Erythroblast (primary cell): ENCODE measurements at regions not wholly inside any gene's neighbourhood (a gene's known extent, or its start where the extent isn't known, plus 50 kb on each side); places are given as distances from the start of the nearest gene placed in this dataset.

ENCODE experiments used
- DNase-seq, 2 experiments: peaks; one replicate each; lab custom pipeline; 2025; lab: John Stamatoyannopoulos, UW
- GATA1 ChIP-seq: IDR thresholded peaks from 2 replicates; pipeline ENCODE4 v1.6.1; 2011; ENCODE audit warnings: low read depth, mild to moderate bottlenecking, control low read depth, low read length, moderate library complexity
- POLR2A ChIP-seq: IDR thresholded peaks from 2 replicates; pipeline ENCODE4 v1.6.1; 2011; ENCODE audit warnings: mild to moderate bottlenecking, low read length

DNA sequence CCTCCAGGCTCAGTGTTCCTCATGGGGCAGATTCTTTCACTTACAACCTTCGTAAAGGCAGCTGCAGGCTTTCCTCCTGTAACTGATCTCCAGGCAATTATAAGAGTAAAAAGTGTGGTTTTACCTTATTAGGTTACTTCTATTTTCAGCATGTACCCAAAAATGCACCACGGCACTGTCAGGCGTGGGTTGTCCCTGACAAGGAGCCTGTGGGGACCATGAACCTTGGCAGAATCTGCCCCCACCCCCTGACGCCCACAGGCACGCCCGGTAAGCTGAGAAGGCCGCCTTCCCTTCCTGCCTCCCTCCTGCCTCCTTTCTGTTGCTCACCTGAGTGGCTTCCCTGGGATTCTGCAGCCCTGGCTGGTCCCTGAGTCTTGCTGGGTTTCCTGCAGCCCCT lies 1383.3 kb downstream of the TBC1D22A start:
- TF ChIP-seq POLR2A (no peak), GATA1 (no peak)
- no peak for DNase-seq

DNA sequence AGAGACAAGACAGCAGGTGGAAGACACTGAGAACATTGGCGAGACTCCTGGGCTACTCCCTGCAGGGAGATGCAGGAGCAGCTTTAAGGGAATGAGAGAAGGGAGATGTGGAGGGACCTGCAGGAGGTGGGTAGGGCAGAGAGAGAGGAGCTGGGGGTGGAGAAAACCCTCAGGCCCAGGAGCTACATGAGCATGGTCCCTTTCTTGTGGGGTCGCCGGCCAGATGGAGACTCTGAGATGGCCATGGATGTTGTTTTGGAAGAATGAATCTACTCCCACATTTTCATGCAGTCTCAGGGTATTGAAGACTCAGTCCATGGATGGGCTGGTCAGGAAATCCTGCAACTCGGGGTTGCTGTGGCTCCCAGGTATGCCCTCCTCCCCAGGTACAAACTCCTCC lies 1381.9 kb downstream of the TBC1D22A start:
- no peak for TF ChIP-seq GATA1
- DNase-seq: no peak

DNA sequence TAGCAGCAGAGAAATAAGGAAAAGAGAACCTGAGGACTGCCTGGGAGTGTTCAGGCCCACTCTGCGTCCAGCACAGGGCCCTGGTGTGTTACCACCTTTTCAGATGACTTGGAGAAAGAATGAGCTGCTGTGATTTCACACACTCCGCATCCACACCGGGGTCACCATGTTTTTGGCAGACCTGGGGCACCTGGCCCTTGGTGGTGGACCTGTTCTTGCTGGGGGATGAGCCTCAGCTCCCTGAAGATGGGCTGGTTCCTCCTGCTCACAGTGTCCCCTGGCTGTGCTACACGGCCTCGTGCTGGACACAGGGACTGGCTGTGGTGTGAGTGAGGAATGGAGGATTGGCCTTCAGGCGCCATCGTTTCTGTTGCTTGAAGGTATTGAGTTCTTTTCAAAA lies 1381.4 kb downstream of the TBC1D22A start:
- no peak for TF ChIP-seq POLR2A
- no peak for TF ChIP-seq GATA1
- no peak for DNase-seq

DNA sequence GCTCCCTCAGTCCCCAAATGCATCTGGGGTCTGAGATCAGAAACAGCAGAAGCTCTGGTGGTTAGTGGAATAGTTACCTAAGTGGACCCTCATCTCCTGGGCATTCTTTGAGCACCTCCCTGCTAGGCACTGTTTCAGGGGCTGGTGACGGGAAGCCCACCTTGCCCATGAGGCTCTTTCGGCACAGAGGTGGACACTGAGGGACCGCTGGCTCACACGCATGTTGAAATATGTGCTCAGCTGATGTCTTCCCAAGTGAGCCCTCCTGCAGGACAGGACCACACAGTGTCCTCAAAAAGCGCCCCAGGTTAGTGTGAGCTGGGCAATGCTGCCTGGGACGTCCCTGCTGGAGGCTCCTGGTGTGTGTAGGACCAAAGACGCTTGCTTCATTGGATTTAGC lies 1379.9 kb downstream of the TBC1D22A start:
- TF ChIP-seq POLR2A: no peak
- TF ChIP-seq GATA1: no peak
- no peak for DNase-seq

DNA sequence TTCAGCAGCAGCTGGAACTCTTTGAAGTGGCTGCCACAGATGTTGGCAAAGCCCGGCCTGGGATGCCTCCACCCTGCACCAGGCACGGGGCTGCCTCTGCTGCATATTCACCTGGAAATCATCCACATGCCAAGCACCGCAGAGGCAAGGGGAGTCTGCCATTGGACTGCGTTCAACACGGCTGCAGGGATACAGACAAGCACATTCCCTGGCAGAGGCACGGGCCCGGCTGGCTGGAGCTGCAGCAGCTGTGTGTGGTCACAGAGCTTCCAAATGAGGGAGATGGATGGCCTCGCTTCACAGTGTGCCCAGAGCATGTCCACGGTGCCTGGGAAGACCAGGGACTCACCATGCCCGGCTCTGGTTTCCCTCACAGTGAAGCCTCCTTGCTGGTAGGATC lies 1378.9 kb downstream of the TBC1D22A start:
- no peak for DNase-seq
- no peak for TF ChIP-seq GATA1
- no peak for TF ChIP-seq POLR2A

DNA sequence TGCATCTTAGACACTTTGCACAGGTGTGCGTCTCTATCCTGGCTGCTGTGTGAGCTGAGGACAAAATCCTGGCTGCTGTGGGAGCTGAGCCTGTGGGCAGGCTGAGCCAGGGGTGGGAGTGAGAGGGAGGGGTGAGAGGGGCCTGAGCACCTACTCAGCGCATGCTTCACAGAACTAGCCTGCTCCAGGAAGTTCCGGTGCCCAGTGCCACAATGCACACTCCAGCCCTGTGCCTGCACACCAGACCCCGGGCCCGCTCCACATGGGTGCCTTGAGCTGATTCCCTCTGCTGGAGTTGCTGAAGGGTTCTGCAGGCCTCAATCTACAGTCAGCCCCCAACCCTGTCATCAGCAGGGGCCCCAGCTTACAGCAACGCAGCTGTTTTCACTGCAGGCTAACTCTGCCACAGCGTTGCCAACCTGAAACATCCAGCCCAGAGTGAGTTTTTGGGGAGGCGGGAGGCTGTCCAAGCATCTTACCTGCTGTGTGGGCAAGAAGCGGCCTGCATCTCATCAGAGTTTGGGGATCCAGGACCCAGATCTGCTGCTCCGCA lies 1377.9 kb downstream of the TBC1D22A start:
- DNase-seq: no peak
- TF ChIP-seq GATA1 (no peak), POLR2A (no peak)

DNA sequence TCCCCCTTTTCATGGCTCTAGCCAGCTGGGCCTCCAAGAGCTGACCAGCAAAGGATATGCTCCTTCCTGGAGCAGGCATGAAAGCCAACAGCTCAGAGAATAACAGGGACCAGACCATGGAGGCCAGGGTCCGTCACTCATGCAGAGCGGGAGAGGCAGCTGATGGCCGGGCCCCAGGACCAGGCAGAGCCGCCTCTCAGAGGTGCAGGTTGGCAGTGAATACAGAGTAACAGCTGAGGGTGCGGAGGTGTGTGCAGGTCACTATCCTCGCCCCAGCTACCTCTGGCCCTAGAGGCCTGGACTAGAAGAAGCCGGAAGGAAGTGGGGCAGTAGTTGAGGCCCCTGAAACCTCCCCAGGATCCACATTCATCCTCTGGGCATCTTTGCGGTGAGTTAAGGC lies 1377.3 kb downstream of the TBC1D22A start:
- no peak for DNase-seq
- TF ChIP-seq GATA1: no peak

DNA sequence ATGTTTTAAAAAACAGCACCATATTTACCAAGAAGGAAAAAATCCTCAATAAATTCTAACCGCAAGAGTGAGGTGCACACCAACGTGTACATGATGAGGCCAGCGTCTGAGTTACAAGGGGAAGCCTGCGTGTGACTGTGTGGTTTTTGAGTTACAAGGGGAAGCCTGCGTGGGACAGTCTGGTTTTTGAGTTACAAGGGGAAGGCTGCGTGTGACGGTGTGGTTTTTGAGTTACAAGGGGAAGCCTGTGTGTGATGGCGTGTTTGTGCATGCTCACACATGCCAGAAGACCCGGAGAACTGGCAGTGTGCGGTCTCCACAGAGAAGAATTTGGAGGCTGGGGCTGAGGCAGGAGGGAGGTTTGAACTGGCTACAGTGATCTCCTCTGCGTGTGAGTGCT lies 1376.4 kb downstream of the TBC1D22A start:
- TF ChIP-seq GATA1: no peak
- TF ChIP-seq POLR2A: no peak
- no peak for DNase-seq

DNA sequence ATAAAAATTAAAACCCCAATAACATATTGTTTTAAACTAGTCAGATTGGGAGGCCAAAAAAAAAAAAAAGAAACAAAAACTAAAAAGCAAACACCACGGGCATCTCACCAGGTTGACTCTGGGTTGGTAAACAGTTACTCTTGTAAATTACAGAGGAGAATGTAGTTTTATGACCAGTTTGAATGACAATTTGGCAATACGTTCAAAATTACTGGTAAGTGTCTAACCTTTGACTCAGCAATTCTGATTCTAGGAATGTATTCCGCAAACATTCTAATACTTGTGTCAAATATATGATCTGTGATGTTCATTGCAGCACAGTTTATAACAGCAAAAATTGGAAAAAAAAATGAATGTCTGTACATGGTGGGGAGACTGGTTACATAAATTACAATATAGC lies 1376.0 kb downstream of the TBC1D22A start:
- DNase-seq: no peak
- TF ChIP-seq POLR2A: no peak
- no peak for TF ChIP-seq GATA1

DNA sequence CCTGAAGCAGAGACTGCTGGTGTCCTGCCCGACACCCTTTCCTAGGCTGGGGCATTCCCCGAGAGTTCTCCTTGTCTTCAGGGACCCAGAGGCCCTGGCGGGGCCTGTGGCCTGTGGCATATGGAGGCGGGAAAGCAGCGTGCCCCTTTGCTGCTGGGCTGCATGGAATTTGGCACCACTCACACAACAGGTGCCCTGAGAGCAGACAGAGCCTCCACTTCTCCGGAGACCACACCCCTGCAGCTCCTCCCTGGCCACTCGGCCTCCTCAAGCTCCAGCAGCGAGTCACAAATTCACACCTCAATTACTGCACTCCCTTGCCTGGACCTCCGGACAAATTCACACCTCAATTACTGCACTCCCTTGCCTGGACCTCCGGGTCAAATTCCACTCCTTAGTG lies 1375.2 kb downstream of the TBC1D22A start:
- no peak for TF ChIP-seq GATA1
- TF ChIP-seq POLR2A: no peak
- no peak for DNase-seq

DNA sequence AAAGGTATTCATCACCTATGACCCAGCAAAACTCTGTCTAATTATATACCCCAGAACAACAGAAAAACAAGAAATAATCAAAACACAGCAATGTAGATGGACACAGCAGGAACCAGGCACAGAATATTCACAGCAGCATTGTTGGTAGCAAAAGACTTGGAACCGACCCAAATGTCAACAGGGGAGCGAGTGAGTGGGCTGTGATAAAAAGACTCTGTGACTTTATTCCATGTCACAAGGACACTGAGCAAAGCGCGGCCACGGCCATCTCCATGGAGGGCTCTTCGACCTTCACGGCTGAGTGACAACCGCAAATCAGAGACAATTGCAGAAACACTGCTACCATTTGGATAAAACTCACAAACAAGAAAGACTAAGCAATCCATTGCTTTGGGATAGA lies 1373.1 kb downstream of the TBC1D22A start:
- no peak for DNase-seq
- TF ChIP-seq POLR2A (no peak), GATA1 (no peak)

DNA sequence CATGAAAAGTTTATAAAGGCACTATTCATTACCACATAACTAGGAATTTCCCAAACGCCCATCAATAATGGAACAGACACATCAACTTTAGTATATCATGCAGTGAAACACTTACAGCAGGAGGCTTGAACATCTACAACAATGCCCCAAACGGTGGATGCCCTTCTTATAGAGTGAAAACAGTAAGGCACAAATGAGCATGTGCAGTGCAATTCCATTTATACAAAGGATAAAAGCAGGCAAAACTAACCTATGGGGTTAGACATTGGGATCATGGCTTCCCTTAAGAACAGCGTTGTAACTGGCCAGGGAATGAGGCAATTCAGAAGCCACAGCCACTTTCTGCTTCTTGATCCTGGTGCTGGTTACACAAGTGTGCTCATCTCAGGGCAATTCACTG lies 1363.0 kb downstream of the TBC1D22A start:
- TF ChIP-seq POLR2A (no peak), GATA1 (no peak)
- no peak for DNase-seq

DNA sequence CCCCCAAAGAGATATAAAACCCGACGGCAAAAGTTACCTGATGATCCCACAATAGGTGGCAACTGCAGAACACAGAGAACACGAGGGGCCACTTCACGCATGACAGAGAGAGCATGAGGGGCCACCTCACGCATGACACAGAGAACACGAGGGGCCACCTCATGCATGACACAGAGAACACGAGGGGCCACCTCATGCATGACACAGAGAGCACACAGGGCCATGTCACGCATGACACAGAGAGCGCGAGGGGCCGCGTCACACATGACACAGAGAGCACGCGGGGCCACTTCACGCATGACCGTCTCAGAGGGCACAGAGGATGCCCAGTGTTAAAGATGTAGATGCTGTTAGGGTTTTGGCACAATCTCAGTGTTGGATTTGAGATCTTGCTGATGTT lies 1359.5 kb downstream of the TBC1D22A start:
- TF ChIP-seq GATA1: no peak
- no peak for TF ChIP-seq POLR2A
- no peak for DNase-seq

DNA sequence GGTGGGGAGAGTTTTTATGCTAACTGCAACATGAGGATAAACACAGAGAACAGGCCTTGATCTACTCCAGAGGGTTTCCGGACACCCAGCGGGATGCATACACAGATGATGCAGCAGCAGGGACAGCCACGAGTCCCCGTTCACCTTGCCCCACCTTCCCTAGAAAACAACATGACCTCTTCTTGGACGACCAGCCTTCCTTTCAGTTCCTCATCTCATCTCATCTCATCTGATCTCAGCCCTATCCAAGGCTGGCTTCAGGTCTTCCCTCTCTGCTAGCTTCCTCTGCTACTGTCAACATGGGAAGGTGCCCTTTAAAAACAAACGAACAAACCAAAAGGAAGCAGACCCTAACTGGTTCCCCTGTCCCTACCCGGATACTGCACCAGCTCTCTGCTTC lies 1356.2 kb downstream of the TBC1D22A start:
- DNase-seq: no peak
- TF ChIP-seq POLR2A (no peak), GATA1 (no peak)

DNA sequence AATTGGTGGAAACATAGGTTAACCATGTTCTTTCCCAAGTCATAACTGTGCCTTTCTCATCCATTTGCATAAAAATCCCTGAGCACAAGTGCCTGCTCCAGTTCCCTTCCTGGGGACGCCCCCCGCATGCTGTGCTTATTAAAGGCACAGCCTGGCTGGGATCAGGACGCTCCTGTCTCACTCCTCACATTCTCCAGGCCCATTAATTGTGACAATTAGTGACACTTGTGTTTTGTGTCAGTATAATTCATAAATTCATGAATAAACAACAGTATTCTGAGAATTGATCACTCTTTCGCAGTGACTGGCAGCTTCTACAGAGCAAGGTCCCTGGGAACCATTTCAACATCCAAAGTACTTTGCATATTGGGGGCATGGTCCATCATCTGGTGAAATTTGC lies 1354.4 kb downstream of the TBC1D22A start:
- TF ChIP-seq POLR2A (no peak), GATA1 (no peak)
- DNase-seq: no peak
